GM18517 (cell line): ENCODE measurements at regions not wholly inside any gene's neighbourhood (a gene's known extent, or its start where the extent isn't known, plus 50 kb on each side); places are given as distances from the start of the nearest gene placed in this dataset.
"Not testable (repeated sequence)": the region's sequence is repeated elsewhere in the genome, so short reads cannot be mapped to it uniquely, and the experiment has no call there.

ENCODE experiments used
- ATAC-seq: cut with Tn5 transposase; IDR thresholded peaks from one replicate; pipeline ENCODE4 v1.9.1; 2021; ENCODE audit warnings: mild to moderate bottlenecking, moderate library complexity; ENCODE audit not compliant: unreplicated experiment

- ATAC-seq = no peak
These were observed 310.9 kb upstream of the MAOA start for GRCh38 chrX:43345166-43345565.

GRCh38 chrX:43349363-43349762, 306.7 kb upstream of the MAOA start:
- no peak for ATAC-seq

DNA sequence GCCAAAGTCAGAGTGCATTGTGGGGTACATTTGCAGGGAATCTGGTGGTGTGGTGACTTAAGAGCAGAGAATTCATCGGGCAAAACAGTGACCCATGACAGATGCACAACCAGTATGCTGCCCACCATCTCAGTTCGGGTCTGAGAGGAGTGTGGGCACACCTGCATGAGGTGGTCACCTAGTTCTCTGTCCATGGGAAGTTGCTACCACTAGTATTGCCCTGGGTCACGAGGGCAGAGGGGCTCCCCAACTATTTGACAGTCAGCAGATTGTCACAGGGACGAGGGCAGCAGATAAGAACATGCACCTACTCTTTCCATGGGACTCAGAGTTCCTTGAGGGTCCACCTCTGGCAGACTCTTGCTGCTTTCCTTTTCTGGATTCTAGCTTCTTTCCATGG, 305.2 kb upstream of the MAOA start:
- no peak for ATAC-seq

- ATAC-seq = no peak
These were observed 298.4 kb upstream of the MAOA start for GRCh38 chrX:43357741-43358140.

DNA sequence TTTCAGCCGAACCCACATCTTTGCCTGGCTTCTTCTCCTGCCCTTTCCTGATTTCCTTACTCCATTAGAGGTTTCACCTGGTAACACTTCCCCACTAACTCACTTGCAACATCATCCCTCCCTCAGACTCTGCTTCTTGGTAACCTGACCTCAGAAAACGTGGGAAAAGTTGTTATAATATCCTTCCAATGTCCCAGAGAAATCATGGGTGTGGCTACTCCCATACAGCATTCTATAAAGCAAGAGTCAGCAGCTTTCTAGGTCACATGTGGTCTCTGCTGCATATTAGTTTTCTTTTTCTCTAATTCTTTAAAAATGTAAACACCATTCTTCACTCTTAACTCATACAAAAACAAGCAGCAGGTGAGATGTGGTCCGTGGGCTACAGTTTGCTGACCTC, 283.1 kb upstream of the MAOA start:
- ATAC-seq = no peak

GRCh38 chrX:43375136-43375535, 281.0 kb upstream of the MAOA start:
- ATAC-seq = no peak

DNA sequence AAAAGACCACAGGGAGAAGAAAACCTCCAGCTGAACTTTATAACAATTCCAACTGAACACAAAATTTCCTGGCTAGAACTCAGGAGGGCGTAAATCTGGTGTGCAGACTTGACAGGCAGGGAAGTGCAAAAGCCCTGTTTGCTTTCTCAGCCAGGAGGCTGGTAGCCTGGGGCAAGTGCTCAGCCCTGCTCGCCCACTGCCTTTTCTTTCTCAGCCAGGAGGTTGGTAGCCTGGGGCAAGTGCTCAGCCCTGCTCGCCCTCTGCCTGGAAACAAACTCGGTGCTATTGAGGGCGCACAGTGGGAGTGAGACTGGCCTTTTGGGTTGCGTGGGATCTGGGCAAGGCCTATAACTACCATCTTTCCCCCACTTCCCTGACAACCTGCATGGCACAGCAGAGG, 275.4 kb upstream of the MAOA start:
- no peak for ATAC-seq

GRCh38 chrX:43386875-43387274, 269.2 kb upstream of the MAOA start:
- no peak for ATAC-seq

GRCh38 chrX:43405191-43405590, 250.9 kb upstream of the MAOA start:
- no peak for ATAC-seq

DNA sequence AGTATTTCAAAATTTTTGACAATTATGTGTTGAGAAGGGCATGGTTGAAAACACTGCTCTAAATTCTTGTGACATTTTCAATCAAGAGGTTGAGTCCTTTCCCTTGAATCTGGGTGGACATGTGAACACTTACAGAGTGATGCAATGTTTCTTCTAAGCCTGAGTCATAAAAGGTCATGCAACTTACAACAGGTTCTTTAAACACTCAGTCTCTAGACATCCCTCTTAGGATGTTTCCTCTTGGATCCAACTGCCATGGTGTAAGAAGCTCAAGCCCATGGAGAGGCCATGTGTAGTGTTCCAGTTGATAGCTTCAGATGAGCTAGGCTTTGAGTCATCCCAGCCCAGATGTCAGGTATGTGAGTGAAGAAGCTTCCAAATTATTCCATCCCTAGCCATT, 232.2 kb upstream of the MAOA start:
- no peak for ATAC-seq

GRCh38 chrX:43436517-43436916, 219.6 kb upstream of the MAOA start:
- no peak for ATAC-seq

GRCh38 chrX:43446752-43447151, 209.3 kb upstream of the MAOA start:
- ATAC-seq = no peak

GRCh38 chrX:43448688-43449087, 207.4 kb upstream of the MAOA start:
- ATAC-seq = no peak

- ATAC-seq = no peak
These were observed 205.7 kb upstream of the MAOA start for GRCh38 chrX:43450355-43450754.

DNA sequence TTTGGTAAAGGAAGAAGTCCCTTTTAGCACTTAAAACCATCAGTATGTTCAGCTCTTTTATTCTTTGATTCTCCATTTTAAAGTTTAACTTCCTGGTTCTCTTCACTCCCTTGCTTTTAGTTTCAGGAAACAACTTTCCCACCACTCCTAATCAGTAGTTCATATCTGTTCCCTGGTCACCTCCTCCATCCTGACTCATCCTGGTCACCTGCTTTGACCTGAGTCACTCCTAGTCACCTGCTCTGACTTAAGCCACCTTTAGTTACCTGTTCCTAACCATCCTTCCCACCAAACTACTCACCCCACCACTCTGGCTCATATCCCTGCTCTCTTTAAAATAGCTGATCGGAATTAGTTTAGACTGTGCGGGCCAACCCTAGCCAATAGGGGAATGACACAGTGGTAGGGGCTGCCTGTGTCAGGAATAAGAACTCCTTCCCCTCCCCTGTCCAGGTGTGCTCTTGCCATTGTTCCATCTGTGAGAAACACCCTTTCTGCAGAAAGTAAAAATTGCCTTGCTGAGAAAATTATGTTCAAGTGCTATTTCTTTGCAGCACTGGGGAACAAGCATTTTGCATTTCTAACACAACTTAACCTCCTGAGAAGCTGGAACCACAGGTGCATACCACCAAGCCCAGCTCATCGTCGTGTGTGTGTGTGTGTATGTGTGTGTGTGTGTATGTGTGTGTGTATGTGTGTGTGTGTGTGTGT, 204.0 kb upstream of the MAOA start:
- not testable (repeated sequence) for ATAC-seq

DNA sequence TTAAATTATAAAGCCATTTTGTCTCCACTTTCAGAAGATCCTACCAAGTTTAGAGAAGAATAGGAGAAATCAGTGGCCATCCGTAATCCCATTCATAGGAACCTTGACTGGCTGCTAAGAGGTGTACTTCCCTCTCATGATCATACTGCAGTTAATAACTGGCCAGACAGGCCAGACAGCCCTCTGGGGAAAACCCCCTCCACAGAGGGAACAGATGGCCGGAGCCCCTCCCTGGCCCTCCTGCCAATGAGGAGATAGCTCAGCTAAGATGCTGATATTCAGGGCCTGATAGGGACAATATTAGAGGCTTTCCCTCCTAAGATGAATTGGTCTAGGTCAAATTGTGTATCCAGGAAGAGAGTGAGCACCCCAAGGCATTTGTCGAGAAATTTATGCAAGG, 200.0 kb upstream of the MAOA start:
- ATAC-seq = no peak

DNA sequence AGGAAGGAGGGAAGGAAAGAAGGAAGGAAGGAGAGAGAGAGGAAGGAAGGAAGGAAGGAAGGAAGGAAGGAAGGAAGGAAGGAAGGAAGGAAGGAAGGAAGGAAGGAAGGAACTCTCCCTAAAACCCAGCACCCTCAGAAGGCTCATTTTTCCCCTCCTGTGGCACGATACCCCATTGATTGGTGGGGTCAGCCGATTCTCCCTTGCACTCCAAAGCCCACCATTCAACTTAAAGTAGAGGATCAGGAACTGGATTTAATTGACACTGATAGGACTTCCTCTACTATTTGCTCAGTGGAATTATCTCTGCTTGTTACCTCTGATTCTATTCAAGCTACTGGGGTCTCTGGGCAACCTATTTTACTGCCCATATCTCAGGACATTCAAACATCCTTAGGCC, 199.2 kb upstream of the MAOA start:
- no peak for ATAC-seq

DNA sequence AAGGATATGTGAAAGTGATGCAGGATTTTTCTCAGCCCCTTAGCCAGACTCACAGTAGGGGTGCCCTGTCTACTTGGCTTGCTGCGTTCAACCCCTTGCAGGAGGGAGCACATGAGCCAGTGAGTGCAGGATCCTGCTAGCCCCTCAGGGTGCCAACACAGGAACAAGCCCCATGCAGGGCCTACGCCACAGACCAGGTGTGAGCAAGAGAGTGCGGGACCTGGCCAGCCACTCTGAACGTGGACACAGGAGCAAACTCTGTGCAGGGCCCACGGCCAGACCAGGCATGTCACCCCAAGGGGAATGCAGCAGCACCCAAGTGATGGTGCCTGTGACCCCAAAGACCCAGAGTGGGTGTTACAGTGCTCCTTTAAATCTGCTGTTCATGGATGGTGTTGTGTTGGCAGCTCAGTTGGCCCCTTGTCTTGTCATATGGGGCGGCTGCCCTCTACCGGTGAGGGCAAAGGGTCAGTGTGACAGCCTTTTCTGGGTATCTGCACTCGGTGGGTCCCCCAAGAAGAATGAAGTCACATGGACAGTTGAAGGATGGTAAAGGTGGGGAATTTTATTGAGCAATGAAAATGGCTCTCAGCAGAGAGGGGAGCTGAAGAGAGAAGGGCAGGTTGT, 188.4 kb upstream of the MAOA start:
- no peak for ATAC-seq

GRCh38 chrX:43469391-43470054, 186.6 kb upstream of the MAOA start:
- no peak for ATAC-seq

- no peak for ATAC-seq
These were observed 181.8 kb upstream of the MAOA start for GRCh38 chrX:43474321-43474720.

- no peak for ATAC-seq
These were observed 177.0 kb upstream of the MAOA start for GRCh38 chrX:43479070-43479469.

- no peak for ATAC-seq
These were observed 176.2 kb upstream of the MAOA start for GRCh38 chrX:43479850-43480249.
